ENCODE measurements at regions not wholly inside any gene's neighbourhood (a gene's known extent, or its start where the extent isn't known, plus 50 kb on each side); places are given as distances from the start of the nearest gene placed in this dataset.

DNA sequence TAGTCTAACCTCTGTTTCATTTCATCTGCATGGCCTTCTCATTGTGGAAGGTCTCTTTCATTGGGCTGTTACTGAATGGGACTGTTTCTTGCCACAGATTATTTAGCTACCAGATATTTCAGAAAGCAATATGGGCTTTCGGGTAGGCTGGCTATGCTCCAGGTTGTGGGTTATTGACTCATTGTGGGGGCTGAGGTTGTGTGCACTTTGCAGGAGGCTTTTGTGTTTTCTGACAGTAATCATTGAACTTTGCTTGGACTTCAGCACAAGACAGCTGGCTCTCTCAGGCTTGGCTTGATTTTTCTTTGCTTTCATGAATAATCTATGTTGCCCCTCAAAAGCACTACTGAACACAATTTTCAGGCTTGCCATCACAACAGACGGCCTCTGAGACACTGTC, 771.1 kb upstream of the TSPY4 start:
- no peak for DNase-seq

DNA sequence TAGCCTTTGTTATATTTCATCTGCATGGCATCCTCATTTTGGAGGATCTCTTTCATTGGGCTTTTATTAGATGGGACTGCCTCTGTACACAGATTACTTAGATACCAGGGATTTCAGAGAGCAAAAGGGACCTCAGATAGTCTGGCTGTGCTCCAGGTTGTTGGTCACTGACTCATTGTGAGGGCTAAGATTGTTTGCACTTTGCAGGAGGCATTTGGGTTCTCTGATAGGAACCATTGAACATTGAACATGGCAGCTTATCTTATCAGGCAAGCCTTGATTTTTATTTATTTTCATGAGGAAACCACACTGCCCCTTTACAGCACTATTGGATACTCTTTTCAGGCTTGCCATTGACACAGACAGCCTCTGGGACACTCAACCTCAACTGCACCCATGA, 766.9 kb upstream of the TSPY4 start:
- DNase-seq, result no peak

DNA sequence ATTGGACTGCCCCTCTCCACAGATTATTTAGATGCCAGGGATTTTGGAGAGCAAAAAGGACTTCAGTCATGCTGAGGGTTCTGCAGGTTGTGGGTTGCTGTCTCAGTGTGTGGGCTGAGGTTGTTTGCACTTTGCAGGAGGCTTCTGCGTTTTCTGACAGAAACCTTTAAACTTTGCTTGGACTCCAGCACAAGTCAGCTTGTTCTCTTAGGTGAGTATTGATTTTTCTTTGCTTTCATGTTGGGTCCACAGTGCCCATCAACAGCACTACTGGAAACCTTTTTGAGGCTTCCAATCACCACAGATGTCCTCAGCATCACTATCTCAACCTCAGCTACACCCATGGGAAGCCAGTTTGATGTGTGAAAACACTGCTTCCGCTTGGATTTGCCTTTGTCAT, 764.3 kb upstream of the TSPY4 start:
- DNase-seq, result no peak

DNA sequence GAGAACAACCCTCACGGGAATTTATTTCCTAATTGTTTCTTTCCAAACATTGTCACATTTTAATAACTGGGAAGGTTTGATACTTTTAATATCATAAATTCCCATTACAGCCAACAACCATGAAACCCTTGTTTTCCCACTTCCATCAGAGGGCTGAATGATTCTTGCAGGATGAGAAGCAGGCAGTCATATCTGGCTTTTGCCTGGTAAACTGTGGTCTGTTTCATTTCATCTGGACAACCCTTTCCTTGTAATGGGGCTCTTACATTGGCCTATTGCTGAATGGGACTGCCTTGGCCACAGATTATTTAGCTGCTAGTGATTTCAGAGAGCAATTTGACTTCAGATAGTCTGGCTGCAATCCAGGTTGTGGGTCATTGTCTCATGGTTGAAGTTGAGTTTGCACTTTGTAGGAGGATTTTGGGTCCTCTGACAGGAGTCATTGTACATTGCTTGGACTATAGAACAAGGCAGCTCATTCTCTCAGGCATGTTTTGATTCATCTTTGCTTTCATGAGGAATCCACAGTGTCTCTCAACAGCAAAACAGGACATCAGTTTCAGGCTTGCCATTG, 754.9 kb upstream of the TSPY4 start:
- no peak for DNase-seq

DNA sequence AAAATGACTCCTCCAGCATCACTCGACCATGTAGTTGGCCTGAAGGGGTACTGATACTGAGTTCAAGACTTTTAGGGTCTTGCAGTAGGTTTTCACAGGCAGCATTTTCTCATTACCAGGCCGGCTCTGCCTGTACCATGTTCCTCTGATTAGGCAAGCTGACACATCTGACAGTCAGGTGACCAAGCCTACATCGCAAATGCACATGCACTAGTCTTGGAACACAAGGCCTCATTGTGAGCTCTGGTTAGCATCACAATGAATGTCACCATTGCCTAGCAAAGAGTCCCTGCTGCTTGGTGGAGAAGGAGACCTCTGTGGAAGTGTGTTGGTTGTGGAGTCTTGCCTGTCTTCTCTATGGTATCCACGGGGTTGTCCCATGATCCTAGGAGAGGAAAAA, 754.1 kb upstream of the TSPY4 start:
- DNase-seq, result no peak

DNA sequence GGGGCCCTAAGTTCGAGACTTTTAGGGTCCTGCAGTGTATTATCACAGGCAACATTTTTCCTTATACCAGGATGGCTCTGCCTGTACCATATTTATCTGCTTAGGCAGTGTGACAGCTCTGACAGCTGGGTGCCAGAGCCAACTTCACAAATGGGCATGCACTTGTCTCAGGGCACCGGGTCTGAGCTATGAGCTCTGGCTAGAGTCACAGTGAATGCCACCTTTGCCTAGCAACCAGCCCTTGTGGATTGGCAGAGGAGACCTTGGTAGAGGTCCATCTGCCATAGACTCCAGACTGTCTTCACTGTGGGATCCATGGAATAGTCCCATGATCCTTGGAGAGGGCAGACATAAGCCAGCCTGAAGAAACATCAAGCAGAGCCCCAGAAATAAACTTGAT, 746.6 kb upstream of the TSPY4 start:
- DNase-seq, result no peak

DNA sequence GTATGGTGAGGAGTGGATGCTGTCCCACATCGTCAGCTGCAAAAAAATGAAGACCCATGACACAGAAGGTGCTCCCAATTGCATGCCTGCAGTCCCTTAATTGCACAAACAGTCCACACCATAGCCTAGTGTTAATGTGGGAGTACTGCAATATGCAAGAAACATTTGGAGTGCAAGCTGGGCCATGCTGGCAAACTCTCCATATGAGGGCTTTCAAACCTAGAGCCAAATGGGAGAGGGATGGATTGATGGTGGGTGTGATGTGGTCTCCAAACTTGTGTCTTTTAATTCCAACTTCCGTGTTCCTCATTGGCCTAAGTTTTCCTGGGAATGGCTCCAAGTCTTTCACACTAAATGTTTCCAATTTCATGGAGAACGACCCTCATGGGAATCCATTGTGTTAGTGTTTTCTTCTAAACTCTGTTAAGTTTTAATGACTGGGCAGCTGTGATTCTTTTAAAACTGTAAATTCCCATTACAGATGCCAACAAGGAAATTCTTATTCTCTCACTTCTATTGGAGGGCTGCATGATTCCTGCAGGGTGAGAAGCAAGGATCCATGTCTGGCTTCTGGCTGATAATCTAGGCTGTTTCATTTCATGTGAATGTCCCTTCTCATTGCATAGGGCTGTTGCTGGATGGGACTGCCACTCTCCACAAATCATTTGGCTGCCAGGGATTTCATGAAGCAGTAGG, 745.3 kb upstream of the TSPY4 start:
- no peak for DNase-seq

DNA sequence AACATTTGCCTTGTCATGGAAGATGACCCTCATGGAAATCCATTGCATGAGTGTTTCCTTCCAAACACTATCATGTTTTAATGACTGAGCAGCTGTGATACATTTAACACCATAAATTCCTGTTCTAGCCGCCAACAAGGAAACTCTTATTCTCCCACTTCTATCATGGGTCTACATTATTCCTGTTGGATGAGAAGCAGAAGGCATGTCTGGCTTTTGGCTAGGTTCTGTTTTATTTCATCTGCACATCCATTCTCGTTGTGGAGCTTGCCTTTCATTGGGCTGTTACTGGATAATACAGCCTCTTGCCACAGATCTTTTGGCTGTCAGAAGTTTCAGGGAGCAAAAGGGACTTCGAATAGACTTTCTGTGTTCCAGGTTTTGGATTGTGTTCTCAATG, 742.6 kb upstream of the TSPY4 start:
- no peak for DNase-seq

DNA sequence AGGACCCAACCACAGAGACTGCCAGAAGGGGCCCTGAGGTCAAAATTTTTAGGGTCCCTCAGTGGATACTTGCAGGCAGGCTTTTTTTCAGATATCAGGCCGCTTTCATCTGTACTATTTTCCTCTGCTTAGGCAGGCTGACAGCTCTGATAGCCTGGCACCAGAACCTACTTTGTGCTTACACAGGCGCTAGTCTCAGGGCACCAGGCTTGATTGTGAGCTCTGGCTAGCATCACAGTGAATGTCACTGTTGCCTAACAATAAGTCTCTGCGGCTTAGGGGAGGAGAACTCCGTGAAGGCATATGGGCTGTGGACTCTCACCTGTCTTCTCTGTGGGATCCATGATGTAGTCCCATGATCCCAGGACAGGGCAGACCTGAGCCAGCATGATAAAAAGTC, 738.1 kb upstream of the TSPY4 start:
- DNase-seq, result no peak

DNA sequence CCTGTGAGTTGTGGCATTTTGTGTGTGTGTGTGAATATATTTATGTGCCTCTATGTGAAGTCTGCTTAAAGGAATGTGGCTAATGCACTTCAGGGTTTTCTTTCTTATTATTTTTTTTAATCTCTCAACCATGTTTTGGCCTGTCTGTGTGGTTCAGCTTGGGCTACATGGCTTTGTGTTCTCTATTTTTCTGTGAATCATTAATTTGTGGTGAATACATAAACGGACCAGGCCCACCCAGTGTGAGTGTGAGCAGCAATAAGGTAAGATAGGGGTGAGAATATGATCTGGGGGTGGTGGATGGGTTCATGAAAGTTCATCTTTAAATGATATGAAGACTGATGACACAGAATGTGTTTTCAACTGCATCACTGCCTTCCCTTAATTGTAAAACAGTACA, 726.6 kb upstream of the TSPY4 start:
- DNase-seq, result no peak

DNA sequence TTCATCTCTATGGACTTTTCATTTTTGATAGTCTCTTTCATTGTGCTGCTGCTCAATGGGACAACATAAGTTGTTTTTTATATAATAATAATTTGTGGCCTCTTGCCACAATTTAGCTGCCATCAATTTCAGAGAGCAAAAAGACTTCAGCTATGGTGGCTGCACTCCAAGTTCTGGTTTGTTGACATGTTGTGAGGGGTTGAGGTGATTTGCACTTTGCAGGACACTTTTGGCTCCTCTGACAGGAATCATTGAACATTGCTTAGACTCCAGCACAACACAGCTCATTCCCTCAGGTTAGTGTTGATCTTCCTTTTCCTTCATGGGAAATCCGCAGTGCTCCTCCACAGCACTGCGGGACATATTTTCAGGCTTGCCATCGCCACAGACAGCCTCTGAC, 725.4 kb upstream of the TSPY4 start:
- DNase-seq, result no peak

DNA sequence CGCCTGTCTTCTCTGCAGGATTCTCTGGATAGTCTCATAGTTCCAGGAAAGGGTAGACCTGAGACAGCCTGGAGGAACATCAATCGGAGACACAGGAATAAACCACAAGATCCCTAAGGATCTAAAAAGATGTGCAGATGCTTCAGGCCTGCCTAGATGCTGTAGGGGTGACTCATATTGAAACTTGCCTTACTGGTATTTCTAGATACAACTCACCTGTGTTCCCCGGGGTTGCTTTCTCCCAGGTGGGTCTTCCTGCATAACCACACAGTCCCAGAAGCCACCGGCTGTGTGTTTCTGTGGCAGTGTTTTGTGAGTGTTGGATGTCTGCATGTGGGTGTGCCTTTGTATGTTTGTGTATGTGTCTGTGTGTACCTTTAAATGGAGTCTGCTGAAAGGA, 719.0 kb upstream of the TSPY4 start:
- DNase-seq, result no peak

DNA sequence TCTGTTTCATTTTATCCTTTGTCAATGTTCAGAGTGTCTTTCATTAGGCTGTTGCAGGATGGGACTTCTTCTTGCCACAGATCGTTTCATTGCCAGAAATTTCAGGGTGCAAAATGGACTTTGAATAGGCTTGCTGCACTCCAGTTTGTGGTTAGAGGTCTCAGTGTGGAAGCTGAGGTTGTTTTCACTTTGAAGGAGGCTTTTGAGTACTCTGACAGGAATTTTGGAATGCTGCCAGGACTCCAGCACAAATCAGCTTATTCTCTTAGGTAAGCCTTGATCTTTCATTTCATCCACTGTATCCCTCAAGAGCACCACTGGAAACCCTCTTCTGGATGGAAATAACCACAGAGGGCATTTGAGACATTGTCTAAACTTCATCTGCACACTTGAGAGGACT, 715.1 kb upstream of the TSPY4 start:
- DNase-seq, result no peak

DNA sequence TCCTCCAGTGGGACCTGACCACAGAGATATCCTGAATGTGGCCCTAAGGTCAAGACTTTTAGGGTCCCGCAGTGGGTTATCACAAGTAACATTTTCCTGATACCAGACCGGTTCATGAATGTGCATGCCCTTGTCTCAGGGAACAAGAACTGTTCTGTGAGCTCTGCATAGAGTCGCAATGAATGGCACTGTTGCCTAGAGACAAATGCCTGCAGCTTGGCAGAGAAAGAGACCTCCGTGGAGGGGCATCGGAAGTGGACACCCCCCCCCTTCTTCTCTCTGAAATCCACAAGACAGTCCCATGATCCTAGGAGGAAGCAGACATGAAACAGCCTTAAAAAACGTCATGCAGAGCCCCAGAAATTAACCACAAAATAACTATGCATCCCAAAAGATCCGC, 714.4 kb upstream of the TSPY4 start:
- DNase-seq, result no peak

DNA sequence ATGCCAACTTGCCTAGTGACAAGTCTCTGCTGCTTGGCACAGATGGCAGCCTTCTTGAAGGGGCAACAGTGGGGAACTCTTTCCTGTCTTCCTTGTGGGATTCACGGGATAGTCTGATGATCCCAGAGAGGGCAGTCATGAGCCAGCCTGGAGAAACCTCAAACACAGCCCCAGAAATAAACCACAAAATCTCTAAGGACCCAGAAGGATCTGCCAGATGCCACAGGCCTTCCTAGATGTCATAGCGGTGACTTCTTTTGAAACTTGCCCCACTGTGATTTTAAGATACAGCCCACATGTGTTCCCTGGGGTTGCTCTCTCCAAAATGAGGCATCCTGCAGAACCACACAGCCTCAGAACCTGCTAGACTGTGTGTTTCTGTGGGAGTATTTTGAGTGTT, 707.6 kb upstream of the TSPY4 start:
- DNase-seq, result no peak

DNA sequence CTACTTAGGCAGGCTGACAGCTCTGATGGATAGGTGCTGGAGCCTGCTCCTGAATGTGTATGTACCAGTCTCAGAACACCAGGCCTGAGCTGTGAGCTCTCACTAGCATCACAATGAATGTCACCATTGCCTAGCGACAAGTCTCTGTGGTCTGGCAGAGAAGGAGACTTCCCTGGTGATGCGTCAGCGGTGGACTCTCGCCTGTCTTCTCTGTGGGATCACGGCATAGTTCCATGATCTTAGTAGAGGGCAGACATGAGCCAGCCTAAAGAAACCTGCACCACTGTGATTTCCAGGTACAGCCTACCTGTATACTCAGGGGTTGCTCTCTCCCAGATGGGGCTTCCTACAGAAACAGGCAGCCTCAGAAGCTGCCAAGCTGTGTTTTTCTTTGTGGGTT, 699.2 kb upstream of the TSPY4 start:
- DNase-seq, result no peak

DNA sequence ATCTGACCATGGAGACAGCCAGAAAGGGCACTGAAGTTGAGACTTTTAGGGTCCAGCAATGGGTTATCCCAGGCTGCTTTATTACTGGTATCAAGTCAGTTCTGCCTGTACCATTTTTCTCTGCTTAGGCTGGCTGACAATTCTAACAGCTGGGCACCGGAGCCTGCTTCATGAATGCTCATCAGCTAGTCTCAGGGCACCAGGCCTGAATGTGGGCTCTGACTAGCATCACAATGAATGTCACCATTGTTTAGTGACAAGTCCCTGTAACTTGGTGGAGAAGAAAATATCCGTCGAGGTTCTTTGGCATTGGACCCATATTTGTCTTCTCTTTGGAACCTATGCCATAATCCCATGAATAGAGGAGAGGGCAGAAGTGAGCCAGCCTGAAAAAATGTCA, 692.3 kb upstream of the TSPY4 start:
- no peak for DNase-seq

DNA sequence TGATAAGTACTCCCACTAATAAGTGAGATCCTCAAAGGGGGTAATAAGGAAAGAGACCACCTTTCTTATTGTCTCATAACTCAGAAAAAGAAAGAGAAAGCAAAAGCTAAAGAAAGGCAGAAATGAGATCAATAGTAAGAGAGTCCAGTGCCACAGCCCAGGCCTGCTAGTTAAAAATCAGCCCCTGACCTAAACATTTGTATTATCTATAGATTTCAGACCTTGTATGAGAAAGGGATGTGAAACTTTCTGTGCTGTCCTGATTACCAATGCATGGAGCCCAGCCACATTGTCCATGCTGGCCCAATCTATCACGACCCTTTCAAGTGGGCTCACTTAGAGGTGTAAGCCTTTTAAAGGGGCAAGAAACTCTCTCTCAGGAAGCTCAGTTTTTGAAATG, 684.8 kb upstream of the TSPY4 start:
- no peak for DNase-seq

DNA sequence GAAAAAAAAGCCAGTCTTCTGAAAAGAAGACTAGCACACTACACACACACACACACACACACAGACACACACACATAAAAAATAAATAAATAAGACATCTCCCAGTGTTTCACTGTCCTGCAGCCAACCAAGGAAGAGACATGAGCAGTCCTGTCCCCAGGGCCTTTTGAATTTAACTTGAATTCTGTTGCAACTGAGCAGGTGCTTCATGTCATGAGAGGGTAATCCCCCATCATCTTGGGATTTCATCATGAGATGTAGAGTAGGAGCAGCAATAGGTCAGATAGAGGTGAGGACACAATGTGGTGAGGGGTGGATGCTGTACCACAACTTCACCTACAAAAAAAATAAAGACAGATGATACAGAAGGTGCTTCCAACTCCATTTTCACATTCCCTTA, 682.2 kb upstream of the TSPY4 start:
- no peak for DNase-seq

DNA sequence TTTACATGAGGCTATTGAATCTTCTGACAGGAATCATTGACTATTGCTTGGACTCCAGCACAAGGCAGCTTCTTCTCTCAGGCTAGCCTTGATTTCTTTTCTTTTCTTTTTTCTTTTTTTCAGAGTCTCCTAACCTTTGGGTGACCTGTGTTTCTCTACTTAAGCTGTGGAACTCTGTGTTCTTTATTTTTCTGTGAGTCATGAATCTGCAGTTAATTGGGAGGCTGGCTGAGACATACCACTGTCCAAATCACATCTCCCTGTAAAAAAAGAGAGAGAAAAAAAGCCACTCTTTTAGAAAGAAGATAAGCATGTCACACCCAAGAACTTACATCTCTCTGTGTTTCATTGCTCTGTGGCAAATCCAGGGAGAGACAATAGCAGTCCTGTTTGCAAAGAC, 681.2 kb upstream of the TSPY4 start:
- DNase-seq, result no peak

DNA sequence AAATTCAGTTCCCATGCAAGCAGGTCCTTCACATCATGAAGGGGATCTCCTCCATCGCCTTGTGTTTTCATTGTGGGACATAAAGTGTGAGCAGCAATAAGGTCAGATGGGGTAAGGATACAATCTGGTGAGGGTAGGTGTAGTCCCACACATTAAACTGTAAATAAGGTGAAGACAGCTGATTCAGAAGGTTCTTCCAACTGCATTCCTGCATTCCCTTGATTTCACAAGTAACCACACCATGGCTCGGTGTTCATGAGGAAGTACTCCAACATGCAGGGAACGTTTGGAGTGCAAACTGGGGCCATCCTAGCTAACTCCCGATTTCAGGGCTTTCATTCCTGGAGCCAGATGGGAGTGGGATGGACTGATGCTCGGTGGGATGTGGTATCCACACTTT, 680.7 kb upstream of the TSPY4 start:
- DNase-seq, result no peak

DNA sequence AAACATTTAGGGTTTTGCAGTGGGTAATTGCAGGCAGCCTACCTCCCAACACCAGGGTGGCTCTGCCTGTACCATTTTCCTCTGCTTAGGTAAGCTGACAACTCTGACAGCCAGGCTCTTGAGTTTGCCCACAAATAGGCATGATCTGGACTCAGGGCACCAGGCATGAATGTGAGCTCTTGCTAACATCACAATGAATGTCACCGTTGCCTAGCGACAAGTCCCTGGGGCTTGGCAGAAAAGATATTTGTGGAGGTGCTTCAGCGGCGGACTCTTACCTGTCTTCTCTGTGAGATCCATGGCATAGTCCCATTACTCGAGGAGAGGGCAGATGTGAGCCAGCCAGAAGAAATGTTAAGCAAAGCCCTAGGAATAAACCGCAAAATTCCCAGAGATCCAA, 677.5 kb upstream of the TSPY4 start:
- no peak for DNase-seq

DNA sequence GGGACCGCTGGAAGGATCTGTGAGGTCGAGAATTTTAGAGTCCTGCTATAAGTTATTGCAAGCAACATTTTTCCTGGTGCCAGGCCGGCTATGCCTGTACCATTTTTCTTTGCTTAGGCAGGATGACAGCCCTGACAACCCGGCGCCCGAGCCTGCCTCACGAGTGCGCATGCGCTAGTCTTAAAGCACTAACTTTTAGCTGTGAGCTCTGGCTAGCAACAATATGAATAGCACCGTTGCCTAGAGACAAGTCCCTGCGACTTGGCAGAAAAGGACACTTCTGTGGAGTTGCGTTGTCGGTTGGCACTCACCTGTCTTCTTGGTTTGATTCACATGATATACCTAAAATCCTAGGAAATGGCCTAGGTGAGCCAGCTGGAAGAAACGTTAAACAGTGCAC, 663.4 kb upstream of the TSPY4 start:
- DNase-seq, result no peak

DNA sequence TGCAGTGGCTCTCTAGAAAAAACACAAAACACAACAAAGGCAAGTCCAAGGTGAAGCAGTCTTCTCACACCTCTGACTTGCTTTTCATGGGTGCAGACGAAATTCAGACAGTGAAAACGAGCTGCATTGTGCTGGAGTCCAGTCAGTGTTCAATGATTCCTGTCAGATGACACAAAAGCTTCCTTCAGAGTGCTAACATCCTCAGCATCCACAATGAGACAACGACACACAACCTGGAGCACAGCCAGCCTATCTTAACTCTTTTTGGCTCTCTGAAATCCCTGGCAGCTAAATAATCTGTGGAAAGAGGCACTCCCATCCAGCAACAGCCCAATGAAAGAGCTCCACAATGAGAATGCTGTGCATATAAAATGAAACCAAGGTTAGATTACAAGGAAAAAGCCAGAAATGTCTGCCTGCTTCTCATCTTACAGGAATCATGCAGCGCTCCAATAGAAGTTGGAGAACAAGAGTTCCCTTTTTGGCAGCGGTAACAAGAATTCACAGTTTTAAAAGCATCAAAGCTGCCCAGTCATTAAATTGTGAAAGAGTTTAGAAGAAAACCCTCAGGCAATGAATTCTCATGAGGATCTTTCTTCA, 659.8 kb upstream of the TSPY4 start:
- DNase-seq, result no peak

DNA sequence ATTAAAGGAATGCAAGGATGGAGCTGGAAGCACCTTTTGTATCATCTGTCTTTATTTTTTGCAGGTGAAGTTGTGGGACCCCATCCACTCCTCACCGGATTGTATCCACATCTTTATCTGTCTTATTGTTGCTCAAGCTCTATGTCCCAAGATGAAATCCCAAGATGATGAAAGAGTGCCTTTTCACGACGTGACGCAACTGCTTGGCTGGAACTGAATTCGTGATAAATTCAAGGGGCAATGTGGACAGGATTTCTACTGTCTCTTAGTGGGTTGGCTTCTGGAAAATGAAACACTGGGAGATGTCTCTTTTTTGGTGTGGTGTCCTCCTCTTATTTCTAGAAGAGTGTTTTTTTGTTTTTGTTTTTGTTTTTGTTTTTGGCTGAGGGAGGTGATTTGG, 650.1 kb upstream of the TSPY4 start:
- no peak for DNase-seq
